ENCODE measurements at regions not wholly inside any gene's neighbourhood (a gene's known extent, or its start where the extent isn't known, plus 50 kb on each side); places are given as distances from the start of the nearest gene placed in this dataset.

- no peak for DNase-seq
Observed at GRCh38 chr9:26483991-26484390, 408.6 kb downstream of the CAAP1 start.

GRCh38 chr9:26477963-26478362 lies 414.6 kb downstream of the CAAP1 start:
- DNase-seq = no peak

DNA sequence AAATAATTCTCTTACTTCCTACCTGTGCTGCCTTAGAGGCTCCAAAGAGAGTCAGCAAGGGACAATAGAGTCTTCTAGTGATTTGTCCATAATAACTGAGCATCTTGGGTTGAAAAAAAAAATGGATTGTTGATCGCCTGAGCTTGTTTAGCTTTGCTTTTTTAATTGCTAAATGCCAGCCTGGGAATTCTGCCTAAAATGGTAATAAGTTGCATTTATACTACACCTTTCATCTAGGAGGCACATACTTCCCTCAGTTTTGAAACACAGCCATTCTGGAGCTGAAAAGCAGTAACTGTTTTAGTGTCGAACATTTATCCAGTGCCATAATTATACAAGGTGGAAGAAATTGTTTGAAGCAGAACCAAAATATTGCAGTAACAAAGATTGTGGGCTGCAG lies 421.3 kb downstream of the CAAP1 start:
- no peak for DNase-seq

DNA sequence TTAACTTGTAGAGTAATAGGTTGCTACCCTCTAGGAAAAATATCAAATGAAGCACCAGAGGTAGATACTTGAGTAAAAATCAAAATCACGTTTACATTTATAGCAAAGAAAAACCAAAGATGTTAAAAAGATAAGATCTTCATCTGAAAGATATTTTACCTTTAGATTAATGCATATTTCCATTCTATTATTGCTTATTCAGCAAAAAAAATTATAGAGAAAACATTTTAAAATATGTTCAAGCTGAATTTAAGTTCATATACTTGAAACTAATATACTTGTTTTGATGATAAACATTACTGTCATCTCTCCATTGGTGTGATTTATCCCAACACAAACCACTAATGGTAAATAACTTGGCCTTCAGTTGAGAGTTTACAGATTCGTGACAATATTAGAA lies 422.3 kb downstream of the CAAP1 start:
- no peak for DNase-seq

- no peak for DNase-seq
Observed at GRCh38 chr9:26463837-26464236, 428.8 kb downstream of the CAAP1 start.

DNA sequence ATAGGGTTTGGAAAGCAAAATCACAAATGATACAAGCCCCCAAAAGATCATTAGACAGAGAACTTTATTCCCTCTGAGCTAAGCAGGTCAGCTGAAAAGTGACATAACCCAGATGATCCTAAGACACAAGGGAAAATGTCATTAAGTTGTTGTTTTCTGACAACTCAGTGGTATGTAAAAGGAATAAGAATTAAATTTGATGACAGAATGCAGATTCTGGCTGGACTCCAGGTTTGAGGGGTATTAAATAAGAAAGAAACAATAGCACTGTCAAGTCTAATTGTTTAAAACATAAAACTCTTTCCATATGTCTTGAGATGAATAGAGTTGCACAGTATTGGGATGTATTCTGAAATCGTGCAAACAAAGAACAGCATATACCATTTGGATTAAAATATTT lies 429.9 kb downstream of the CAAP1 start:
- DNase-seq = no peak

DNA sequence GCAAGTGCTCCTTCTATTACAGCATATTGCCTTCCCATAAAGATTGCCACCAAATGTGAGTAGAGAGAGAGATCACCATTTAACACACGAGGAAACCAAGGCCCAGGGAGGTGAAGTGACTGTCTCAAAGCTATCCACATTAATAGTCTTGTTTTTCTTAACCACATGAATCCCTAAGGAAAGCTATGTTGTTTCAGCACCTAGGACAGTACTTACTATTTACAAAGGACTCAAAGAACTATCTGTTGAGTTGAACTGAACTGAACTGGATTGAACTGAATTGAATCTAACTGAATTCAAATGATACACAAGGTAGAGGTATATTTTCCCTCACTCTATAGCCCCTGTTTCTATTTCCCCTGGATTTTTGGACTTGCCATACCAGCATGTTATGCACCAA lies 430.4 kb downstream of the CAAP1 start:
- DNase-seq = no peak

DNA sequence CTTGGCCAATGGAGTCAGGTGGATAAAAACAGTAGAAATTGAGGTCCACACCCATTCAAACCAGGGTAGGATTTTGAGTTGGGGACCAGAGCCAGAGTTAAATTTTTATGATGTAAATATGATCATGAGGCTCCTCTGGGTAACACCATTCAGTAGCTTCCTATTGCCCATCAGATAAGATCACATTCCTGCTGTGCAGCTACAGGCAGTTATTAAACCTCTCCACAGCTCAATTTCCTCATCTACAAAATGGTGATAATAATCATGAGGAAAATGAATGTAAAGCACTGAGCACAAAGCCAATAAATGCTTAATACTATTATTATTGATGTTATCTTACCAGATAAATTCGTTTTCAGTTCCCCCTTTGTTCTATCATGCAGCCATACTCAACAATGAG lies 432.0 kb downstream of the CAAP1 start:
- no peak for DNase-seq

DNA sequence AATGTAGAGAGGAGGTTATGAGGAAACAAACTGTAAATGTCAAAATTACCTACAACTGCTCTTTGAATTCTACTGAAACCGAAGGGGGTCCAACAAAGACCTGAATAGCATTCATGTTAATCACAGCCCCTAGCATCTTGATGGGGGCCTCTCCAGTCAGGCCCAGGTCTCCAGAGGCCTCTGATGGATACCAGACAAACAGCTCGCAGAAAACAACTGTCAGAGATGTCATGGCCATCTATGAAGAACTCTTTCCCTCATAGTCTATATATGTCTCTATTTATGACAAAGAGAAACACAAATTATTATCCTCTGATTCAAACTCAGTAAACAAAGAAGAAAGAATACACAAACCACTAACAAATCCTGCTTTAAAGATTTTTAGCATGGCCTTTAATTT lies 432.6 kb downstream of the CAAP1 start:
- no peak for DNase-seq

DNA sequence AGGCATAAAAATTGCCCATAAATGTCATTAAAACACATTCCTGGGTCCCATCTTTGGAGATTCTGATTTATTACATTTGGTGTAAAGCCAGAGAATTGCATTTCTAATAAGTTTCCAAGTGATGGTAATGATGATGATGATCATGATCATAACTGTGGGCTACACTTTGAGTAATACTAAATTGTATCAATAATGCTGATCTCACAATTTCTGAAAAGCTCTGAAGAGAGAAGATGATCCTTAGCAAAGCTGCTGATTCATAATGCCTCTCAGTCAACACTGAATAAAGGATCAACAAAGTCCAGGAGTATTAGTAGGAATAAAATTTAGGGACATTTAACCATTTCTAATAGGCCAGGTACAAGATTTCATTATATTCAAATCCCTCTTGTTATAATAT lies 434.5 kb downstream of the CAAP1 start:
- DNase-seq = no peak

DNA sequence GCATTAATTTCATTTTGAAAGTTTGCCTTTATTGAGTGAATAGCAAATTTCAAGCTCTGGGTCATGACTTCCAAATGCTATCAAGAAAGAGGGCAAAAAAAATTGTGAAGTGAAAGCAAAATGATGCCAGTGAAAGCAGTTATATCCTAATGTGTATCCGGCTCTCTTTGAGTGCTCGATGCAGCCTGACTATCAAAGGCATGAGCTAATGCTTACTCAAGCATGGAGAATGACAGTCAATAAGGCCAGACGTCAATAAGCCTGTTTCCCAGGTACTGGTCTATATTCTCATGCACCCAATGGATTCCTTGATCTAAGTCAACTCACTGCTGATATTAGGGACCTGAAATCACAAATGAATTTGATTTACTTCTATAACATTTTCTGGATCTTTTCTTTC lies 435.5 kb downstream of the CAAP1 start:
- no peak for DNase-seq

DNA sequence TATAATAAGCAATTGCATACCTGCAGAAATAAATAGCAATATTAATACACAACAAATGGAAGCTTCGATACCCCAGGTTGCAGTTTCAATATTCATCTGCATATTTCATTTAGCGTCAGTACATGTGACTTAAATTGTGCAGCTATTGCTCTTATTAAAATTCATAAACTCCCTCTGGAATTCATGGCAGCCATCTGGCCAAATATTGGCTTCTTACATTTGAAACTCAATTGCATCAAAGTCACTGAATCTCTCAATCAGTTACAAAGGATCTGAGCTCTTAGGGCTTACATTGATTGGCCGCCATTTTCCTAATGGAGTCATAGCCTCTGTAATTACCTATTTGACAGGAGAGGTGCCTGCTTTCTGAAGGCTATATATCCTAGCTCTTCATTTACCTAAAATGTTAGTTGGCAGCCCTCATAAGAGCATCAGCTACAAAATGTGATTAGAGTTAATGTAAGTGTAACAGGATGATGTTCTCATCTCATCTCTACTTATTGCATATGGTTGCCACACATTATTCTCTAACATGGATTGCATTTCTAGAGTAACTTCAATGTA lies 453.5 kb downstream of the CAAP1 start:
- no peak for DNase-seq

- no peak for DNase-seq
Observed at GRCh38 chr9:26437056-26437711, 455.4 kb downstream of the CAAP1 start.

- no peak for DNase-seq
Observed at GRCh38 chr9:26426551-26427131, 466.0 kb downstream of the CAAP1 start.

- no peak for DNase-seq
Observed at GRCh38 chr9:26418480-26418879, 474.1 kb downstream of the CAAP1 start.

DNA sequence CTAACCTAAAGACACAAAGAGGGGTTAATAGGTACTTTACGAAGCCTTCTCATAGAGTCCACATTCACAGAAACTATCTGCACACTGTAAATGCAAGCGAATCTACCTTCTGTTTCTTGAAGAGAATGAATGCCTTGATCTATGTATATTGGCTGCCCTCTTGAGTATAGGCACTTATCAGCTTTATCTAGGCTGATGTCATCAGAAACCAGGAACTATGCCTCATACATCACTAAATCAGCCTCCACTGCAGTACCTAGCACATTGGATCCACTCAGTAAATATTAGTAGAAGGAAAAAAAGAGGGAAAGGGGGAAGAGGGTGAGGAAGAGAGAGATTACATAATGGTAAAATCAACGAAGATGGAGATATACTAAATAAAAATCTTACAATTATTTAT lies 477.1 kb downstream of the CAAP1 start:
- DNase-seq = no peak

DNA sequence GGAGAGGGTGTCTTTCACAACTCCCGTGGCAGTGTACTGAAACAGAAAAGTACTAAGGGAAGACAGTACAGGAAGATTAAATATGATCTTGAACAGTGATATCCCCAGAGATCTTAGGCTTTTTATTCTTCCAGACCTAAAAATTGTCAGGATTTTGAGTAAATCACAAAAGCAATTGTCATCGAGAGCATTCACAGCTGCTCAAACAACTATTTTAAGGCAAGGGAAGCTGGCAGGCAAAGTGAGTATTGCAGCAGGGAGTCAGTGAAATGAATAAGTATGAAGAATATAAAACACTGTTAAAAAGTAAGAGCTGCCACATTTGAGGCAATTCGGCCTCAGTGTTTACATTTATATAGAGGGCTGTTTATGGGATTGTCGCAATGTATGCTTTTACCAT lies 479.0 kb downstream of the CAAP1 start:
- DNase-seq = no peak

DNA sequence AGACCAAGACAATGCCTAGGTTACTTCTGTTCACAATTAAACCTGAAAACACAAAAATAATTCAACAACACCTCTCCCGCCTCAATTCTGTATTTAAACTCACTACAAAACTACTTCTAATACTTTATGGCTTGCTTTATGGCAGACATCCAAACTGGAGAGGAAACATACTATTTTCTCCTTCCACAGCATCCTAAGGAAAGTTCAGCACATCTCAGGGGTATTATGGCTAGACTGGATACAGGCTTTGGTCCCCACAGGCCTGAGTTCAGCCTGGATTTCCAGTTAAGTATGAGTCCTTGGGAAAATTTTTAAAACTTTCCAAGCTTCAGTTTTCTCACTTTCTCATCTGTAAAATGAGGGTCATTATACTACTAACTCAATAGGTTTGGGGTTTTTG lies 480.2 kb downstream of the CAAP1 start:
- no peak for DNase-seq

DNA sequence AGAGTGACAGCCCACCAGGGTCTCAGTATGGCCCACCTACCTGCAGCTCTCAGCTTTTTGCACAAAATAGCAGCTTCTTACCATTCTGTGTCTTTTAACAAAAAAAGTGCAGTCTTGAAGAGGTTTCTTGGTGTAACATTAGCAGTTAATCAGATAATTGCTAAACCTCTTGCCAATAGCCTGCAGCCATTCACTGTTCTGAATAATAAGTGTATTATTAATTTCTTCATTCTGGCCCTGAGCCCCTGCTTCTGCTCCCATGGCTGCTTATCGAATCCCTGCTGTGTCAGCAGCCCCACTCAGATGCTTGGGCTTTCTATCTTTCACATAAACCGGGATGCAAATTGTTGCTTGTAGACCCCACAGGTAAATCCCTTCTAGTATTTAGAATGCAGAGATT lies 485.9 kb downstream of the CAAP1 start:
- no peak for DNase-seq

DNA sequence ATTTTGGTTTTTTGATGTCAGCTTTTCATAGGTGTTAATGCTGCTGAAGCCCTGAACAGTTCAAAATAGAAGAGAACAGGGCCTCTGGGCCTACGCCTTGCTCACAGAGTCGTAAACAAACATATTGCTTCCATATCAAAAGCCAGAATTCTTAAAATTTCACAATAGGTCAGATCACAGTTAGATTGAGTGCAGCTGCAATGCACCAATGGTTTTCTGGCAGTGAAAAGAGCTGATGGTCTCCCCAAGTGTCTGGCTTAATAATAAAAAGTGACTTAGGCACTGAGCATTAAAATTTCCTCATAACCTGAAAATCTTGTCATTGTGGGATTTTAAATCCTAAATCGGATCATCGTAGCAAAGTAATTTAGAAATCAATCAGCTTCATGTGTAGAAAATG lies 493.0 kb downstream of the CAAP1 start:
- DNase-seq = no peak

GRCh38 chr9:26394025-26394424 lies 498.6 kb downstream of the CAAP1 start:
- DNase-seq = no peak

DNA sequence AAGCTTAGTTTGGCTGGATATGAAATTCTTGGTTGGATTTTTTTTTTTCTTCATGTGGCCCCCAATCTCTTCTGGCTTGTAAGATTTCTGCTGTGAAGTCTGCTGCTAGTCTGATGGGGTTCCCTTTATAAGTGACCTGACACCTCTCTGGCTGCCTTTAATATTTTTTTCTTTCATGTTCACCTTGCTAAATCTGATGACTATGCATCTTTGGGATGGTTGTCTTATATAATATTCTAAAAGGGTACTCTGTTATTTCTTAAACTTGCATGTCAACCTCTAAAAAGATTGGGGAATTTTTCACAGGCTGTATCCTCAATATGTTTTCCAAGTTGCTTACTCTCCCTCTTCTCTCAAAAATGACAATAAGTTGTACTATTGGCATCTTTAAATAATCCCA lies 500.0 kb downstream of the CAAP1 start:
- DNase-seq = no peak

GRCh38 chr9:26391036-26391435 lies 501.6 kb downstream of the CAAP1 start:
- DNase-seq = no peak

- DNase-seq = no peak
Observed at GRCh38 chr9:26375448-26375847, 517.2 kb downstream of the CAAP1 start.

DNA sequence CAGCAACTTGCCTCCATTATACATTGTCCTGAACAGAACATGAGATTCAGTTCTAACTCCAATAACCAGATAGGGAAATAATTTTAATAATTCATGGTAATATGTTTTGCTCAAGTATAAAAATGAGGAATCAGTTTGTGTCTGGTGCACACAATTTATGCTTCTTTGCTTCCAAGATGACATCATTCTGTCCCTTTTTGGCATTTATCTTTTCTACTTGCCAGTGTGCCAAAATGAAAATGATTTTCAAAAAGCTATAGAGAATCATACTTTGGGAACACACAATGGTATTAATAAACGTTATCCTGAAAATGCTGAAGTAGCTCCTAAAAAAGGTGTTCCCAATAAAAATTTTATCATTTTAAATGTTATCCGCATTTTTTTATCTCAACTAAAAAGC lies 519.0 kb downstream of the CAAP1 start:
- no peak for DNase-seq

Measured in NCI-H1048 (cell line).